ENCODE measurements at regions not wholly inside any gene's neighbourhood (a gene's known extent, or its start where the extent isn't known, plus 50 kb on each side); places are given as distances from the start of the nearest gene placed in this dataset.

DNA sequence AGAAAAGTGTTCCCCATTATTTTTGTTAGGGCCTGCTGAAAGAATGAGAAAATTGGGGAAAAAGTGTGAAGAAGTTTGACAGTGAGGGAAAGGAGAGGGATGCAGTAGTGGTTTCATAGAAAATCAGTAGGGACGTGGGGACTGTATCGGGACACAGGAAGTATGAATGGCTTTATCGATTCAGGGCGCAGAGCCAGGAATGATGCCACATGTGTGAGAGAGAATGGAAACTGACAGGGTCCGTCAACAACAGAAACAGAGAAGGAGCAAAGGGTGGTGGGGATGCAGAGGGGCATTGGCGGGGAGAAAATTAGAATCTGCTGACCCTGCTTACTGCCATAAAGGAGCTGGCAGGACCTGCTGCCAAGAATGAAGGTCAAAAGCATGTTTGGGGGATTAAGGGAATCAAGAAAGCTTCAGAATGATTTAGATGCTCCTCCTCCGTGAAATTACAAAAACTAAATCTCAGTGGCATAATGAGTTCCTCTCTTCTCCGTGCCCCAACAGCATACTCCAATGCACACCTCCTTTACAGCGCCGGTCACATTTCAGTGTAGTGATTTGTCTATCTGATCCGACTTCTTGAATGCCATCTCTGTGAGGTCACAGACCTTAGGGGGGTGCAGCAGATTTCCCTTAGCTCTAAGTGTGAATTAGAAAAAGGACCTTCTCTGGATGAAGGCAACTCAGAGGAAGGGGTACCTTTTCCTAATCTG is 92.6 kb downstream of the EMP1 start:
- CTCF ChIA-PET: interaction anchor here (1.2 kb wide), 1 partner anchor 13 kb away, joined by 3 read pairs; no protein-coding TSS in a partner anchor

GRCh38 chr12:13288501-13288900 is 92.0 kb downstream of the EMP1 start:
- TF ChIP-seq CTCF (IDR thresholded peaks at IDR 0.05; ENCODE audit: control extremely low read depth, extremely low read depth, low read depth, missing control alignments): no peak
- CTCF ChIA-PET: interaction anchor here (1.0 to 1.8 kb wide), 4 partner anchors 10 to 33 kb away, joined by 3 to 8 read pairs (median 5); no protein-coding TSS in a partner anchor

More for the DNA sequence above, 92.6 kb downstream of the EMP1 start:
- no peak for DNase-seq (ENCODE audit: extremely low spot score)
- POLR2A ChIA-PET: interaction anchor here (0.7 kb wide), 1 partner anchor 408 kb away, joined by 3 read pairs; no protein-coding TSS in a partner anchor
- no peak for TF ChIP-seq CTCF (IDR thresholded peaks at IDR 0.05; ENCODE audit: control extremely low read depth, extremely low read depth, low read depth, missing control alignments)

DNA sequence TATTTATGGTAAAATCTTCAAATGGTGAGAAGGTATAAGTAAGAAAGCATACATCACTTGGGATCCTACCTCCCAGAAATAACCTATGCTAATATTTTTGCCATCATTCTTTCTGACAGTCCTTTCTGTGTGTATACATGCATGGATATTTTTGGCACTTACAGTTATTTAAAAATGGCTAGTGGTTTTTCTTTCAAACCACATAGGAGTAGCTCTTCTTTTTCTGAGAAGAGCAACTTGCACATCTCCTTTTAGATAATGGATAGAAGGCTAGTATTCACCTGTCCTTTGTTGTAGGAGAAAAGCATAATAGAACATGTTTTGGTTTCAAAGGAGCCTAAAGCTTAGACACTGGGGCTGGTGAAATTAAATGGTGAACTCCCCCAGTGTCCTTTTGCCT is 87.3 kb downstream of the EMP1 start:
- POLR2A ChIA-PET: no interaction called here
- no peak for TF ChIP-seq CTCF (IDR thresholded peaks at IDR 0.05; ENCODE audit: control extremely low read depth, extremely low read depth, low read depth, missing control alignments)
- no peak for DNase-seq (ENCODE audit: extremely low spot score)
- CTCF ChIA-PET: interaction anchor here (2.7 kb wide), 1 partner anchor 28 kb away, joined by 9 read pairs; no protein-coding TSS in a partner anchor

More at GRCh38 chr12:13288501-13288900, 92.0 kb downstream of the EMP1 start:
- no peak for DNase-seq (ENCODE audit: extremely low spot score)
- POLR2A ChIA-PET: no interaction called here

DNA sequence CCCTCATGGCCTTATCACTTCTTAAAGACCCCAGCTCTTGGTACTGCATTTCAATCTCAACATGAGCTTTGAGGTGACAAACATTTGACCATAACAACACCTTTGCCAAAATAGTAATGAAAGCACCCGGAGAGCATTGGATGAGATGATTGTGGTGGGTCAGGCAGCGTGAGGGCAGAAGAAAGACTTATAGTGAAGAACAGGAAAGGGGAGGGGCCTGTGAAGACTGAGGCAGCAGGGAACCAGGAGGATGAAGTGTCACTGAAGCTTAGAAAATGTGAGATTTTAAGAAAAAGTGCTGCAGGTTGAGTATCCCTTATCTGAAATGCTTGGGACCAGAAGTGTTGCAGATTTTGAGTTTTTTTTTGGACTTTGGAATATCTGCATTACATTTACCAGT is 86.3 kb downstream of the EMP1 start:
- POLR2A ChIA-PET: no interaction called here
- no peak for DNase-seq (ENCODE audit: extremely low spot score)
- no peak for TF ChIP-seq CTCF (IDR thresholded peaks at IDR 0.05; ENCODE audit: control extremely low read depth, extremely low read depth, low read depth, missing control alignments)
- CTCF ChIA-PET: interaction anchor here (2.7 kb wide), 1 partner anchor 27 kb away, joined by 9 read pairs; no protein-coding TSS in a partner anchor

DNA sequence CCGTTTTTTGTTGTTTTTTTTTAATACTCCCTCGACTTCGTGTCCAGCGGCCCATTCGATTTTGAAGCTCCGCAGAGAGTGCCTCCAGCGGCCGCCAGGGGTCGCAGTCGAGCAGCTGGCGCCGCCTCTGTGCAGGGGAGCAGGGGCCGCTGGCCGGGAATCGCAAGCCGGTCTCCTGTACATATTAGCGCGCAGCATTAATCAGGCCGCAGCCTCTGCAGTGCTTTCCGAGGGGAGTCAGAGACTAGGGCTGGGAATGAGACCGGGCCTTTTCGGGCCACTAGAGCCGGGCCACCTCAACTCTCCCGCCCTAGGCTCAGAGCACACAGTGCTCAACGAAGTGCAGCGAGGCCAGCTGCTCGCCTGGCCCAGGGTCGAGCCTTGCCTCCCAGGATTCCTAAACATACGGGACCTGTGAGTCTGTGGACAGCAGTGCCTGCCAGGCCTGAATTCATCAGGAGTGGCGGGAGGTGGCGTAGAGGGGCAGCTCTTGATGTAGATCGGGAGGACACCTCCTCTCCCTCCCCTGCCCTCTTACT is 81.8 kb downstream of the EMP1 start:
- POLR2A ChIA-PET: no interaction called here
- CTCF ChIA-PET: interaction anchor here (0.7 to 1.7 kb wide), 10 partner anchors 9 to 65 kb away, joined by 3 to 9 read pairs (median 4); no protein-coding TSS in a partner anchor
- peak; percentile 79 for DNase-seq (ENCODE audit: extremely low spot score)
- TF ChIP-seq CTCF (IDR thresholded peaks at IDR 0.05; ENCODE audit: control extremely low read depth, extremely low read depth, low read depth, missing control alignments): peak; percentile 79

DNA sequence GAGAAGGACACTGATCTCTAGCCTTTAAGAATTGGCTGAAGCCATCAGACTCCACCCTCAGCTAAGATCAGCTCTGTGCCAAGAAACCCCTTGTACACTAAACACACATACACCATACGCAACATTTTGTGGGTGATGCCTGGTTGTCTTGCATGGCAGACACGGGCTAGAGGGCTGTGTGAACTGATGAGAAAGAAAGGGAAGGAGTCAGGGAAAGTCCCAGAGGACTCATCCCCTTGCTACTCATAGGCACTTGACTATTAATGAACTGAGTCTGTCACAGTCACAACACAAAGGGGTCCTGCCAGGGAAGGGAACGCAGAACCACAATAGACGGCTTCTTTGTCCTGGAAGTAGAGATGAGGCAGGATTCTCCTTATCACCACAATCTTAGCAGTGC is 80.8 kb downstream of the EMP1 start:
- no peak for DNase-seq (ENCODE audit: extremely low spot score)
- ChIA-PET POLR2A (no interaction called here), CTCF (interaction anchor here (1.6 kb wide), 1 partner anchor 21 kb away, joined by 4 read pairs; no protein-coding TSS in a partner anchor)
- TF ChIP-seq CTCF (IDR thresholded peaks at IDR 0.05; ENCODE audit: control extremely low read depth, extremely low read depth, low read depth, missing control alignments): no peak

All from GM10248 (cell line).